ENCODE measurements at regions not wholly inside any gene's neighbourhood (a gene's known extent, or its start where the extent isn't known, plus 50 kb on each side); places are given as distances from the start of the nearest gene placed in this dataset.

DNA sequence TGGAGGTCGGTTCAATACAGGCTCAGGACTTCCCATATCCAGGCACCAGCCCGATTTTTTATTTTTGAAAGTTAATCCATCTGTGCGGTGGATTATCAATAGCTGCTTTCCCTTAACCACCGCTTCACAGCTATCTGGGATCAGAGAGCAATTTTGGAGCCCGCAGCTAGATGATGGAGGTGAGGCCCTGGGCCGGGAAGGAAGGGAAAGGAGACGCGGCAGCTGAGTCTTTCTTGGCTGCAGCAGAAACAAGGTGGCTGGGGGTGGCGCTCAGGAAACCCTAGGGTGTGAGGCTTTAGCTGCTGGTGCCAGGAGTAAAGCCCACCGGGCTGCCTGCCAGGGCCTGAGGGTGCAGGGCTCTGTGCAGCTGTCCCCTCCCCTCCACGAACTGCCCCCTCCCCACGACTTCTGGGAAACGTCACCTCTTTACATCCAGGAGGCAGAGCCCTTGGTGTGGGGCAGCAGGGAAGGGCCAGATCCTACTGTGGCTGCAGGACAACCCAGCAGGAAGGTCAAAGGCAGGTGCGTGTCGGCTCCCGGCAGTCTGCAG is 307.0 kb downstream of the ZNF536 start:
- Mint-ChIP-seq H3K4me1 (no peaks in the 10 kb centered on the region), H3K36me3 (ENCODE audit: low read depth) (no peaks in the 10 kb centered on the region), H3K27ac (no peak overlapping the region), H3K4me3 (no peak overlapping the region), H3K9me3 (no peaks in the 10 kb centered on the region), H3K27me3 (peaks cover 16% of the 10 kb centered on the region)
- no peak for DNase-seq
- no peak for ATAC-seq

DNA sequence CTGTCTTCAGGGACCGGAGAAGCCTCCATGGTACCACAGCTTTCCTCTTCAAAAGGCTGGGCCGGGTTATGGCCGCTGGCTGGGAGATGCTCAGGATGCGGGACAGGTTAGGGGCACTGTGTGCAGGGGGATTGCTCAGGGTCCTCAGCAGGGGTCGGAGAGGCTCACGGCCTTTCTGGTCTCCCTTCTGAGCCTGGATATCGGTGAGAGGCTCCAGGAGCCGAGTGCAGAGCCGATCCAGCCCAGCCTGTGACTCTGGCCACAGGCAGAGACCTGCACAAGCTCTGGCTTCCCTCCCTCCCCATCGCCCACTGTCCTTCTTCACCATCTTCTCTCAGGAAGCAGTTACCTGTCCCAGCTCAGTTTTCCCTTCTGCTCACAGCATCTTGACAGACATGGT is 306.0 kb downstream of the ZNF536 start:
- Mint-ChIP-seq H3K27me3 (peaks cover 8% of the 10 kb centered on the region), H3K27ac (no peak overlapping the region), H3K4me3 (no peak overlapping the region), H3K9me3 (no peaks in the 10 kb centered on the region), H3K36me3 (ENCODE audit: low read depth) (no peaks in the 10 kb centered on the region), H3K4me1 (no peaks in the 10 kb centered on the region)
- DNase-seq = no peak
- ATAC-seq = no peak

DNA sequence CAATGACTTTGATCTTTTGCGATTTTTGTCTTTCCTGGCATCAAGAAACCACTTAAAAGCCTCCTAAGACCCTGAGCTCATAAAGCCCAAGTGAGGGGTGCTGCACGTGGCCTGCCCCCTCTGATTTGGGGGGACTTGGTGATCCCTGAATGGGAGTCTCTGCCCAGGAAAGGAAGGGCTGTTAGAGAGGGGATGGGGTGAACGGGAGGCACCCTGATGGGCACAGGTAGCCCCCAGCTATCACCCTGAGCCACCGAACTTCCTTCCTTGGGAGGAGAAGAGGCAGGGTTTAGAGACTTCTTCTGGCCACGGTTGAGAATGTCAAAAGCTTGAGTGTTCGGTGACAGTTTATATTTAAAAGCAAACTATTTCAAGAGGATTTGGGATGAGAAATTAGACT is 305.5 kb downstream of the ZNF536 start:
- Mint-ChIP-seq H3K36me3 (ENCODE audit: low read depth) (no peaks in the 10 kb centered on the region), H3K27ac (no peak overlapping the region), H3K9me3 (no peaks in the 10 kb centered on the region), H3K4me3 (no peak overlapping the region), H3K4me1 (no peaks in the 10 kb centered on the region), H3K27me3 (peaks cover 6% of the 10 kb centered on the region)
- DNase-seq (no peak), ATAC-seq (no peak)

DNA sequence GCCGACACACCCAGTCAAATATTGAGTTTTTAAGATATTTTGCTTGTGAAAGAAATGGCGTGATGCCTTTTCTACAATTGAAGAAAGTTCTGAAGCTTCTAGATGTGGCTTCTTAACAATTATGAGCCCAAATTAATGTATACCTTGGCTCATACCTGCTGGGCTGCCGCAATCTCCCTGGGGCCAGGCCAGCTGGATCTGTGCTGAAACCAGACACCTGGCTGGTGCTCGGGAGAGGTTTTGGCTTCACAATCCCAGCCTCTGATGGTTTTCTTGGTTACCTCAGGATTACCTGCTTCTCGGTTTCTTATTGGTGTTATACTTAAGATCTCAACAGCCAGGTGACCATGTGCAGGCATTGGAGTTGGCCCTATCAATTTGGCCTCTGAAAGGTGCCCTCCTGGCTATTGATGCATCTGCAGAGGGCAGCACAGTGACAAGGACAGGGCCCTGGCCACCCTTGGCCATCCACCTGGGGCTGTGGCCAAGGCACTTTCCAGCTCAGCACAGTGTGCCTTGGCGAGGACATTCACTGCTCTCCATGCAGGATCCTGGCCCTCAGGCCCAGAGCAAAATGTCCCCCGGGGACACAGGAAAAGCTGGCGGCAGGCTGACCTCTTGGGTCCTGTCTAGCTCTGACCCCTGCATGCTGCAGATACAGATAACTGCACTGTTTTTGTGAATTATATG is 305.0 kb downstream of the ZNF536 start:
- Mint-ChIP-seq H3K36me3 (ENCODE audit: low read depth) (no peaks in the 10 kb centered on the region), H3K4me3 (no peak overlapping the region)

DNA sequence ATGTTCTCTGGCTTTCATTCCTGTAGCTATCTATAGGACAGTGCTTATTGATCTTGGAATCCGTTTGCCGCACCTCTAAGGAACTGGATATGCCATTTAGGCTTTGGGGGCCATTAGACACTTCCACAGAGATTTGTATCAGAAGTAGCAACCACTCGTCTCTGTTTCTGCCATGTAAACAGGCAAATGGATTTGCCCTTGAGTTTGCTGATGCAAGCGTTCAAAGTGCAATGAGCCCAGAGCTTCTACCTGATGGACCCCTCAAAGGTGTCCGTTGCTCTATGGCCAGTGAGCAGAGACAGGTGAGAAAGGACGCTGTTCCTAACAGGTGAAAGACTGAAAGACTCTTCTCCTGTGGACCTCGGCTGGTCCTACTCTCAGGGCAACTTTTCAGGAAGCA is 302.9 kb downstream of the ZNF536 start:
- DNase-seq = no peak
- Mint-ChIP-seq H3K27ac (no peak overlapping the region), H3K27me3 (no peaks in the 10 kb centered on the region), H3K4me1 (no peaks in the 10 kb centered on the region), H3K9me3 (no peaks in the 10 kb centered on the region), H3K4me3 (no peak overlapping the region), H3K36me3 (ENCODE audit: low read depth) (no peaks in the 10 kb centered on the region)
- no peak for ATAC-seq

More for the DNA sequence above, 305.0 kb downstream of the ZNF536 start:
- Mint-ChIP-seq H3K9me3 (no peaks in the 10 kb centered on the region), H3K27ac (no peak overlapping the region), H3K27me3 (peaks cover 4% of the 10 kb centered on the region), H3K4me1 (no peaks in the 10 kb centered on the region)
- no peak for ATAC-seq
- DNase-seq = no peak

DNA sequence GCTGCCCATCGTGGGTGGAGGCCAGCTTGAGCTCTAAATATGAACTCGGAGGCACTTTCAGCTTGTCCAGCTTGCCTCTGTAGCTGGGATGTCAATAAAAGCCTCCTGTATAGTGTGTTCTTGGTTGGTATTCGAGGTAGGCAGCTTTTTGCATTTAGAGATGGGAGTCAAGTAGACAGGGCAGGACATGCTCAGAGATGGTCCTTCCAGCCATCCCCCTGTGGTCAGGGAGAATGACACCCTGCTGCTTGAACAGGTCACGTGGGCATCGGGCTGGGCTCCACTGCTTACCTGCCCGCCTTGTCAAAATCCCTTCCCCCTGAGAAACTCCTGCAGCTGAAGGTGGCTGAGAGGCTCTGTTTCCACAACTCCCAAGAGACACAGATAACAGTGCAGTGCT is 302.5 kb downstream of the ZNF536 start:
- Mint-ChIP-seq H3K27me3 (no peaks in the 10 kb centered on the region), H3K36me3 (ENCODE audit: low read depth) (no peaks in the 10 kb centered on the region), H3K4me1 (no peaks in the 10 kb centered on the region), H3K27ac (no peak overlapping the region), H3K4me3 (no peak overlapping the region), H3K9me3 (no peaks in the 10 kb centered on the region)
- ATAC-seq = no peak
- DNase-seq = no peak

DNA sequence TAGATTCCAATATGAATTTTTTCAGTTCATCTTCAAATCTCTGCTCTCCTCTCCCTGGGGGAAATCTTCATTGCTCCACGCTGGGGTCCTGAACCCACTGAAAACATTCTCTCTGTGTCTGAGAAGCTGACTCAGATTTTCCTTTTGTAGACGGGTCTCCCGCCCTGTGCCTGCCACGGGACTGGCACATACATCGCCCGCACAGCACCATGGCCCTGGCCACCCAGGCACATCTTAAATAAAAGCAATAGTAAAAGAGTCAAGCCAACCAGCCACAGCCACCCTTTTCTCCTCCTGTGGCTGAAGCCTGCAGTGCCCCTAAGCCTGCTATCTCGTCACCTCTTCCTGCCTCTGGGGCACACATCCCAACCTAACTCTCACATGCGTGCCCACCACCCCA is 301.2 kb downstream of the ZNF536 start:
- no peak overlapping the region for H3K27ac Mint-ChIP-seq
- peaks cover 2% of the 10 kb centered on the region for H3K27me3 Mint-ChIP-seq
- ATAC-seq (no peak), DNase-seq (no peak)
- no peak overlapping the region for H3K4me3 Mint-ChIP-seq
- no peaks in the 10 kb centered on the region for H3K4me1 Mint-ChIP-seq
- no peaks in the 10 kb centered on the region for H3K36me3 Mint-ChIP-seq (ENCODE audit: low read depth)
- H3K9me3 Mint-ChIP-seq = no peaks in the 10 kb centered on the region

DNA sequence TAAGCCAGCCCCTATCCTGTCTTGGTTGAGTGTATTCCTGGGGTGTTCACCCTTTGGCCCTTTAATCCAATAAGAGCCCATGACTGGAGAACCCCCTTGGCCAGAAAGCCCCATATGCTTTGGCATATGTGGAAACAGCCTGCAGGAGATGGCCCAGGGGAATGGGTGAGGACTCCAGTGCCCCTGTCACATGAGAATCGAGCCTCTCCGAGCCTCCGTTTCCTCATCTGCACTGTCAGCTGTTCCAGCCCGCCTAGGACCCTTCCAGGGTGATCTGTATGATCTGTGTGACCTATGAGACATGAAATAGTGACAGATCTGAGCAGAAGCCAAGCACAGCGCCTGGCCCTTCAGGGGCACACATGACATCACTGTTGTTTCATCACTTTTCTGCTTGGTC is 300.7 kb downstream of the ZNF536 start:
- H3K36me3 Mint-ChIP-seq (ENCODE audit: low read depth) = no peaks in the 10 kb centered on the region
- H3K9me3 Mint-ChIP-seq = no peaks in the 10 kb centered on the region
- H3K27me3 Mint-ChIP-seq = peaks cover 2% of the 10 kb centered on the region
- ATAC-seq (no peak), DNase-seq (no peak)
- no peaks in the 10 kb centered on the region for H3K4me1 Mint-ChIP-seq
- no peak overlapping the region for H3K4me3 Mint-ChIP-seq
- no peak overlapping the region for H3K27ac Mint-ChIP-seq

DNA sequence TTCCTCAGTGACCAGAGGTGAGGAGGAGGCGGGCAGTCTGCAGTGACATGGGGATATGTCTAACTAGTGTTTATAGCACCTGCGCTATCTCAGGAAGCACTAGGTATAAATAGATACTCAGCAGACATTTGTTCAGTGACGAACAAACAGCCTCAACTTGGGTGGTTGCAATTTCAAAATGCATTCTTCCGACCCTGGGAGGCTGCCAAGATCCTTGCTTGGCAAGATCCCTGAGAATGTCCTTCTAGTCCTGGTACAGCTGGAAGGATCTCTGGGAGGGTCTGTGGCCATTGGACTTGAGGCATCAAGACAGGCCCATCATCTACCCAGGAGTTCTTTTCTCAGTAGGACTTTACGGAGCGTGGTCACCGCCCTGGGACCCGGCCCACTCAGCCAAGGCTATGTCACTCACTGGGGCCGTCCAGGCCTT is 299.5 kb downstream of the ZNF536 start:
- Mint-ChIP-seq H3K9me3 (no peaks in the 10 kb centered on the region), H3K4me3 (no peak overlapping the region), H3K27ac (no peak overlapping the region), H3K27me3 (peaks cover 2% of the 10 kb centered on the region), H3K36me3 (ENCODE audit: low read depth) (no peaks in the 10 kb centered on the region), H3K4me1 (no peaks in the 10 kb centered on the region)
- DNase-seq = no peak
- no peak for ATAC-seq

DNA sequence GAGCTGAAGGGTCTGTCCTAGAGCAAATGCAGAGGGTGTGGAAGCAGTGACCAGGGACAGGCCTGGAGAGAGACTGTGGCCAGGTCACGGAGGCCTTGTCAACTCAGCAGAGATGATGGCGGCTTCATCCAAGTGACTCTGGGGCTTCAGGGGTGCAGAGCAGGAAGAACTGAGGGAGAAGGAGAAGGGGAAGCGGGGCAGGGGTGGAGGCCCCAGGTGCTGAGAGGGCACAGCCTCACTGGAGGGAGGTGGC is 299.1 kb downstream of the ZNF536 start:
- Mint-ChIP-seq H3K4me1 (no peaks in the 10 kb centered on the region), H3K36me3 (ENCODE audit: low read depth) (no peaks in the 10 kb centered on the region)

DNA sequence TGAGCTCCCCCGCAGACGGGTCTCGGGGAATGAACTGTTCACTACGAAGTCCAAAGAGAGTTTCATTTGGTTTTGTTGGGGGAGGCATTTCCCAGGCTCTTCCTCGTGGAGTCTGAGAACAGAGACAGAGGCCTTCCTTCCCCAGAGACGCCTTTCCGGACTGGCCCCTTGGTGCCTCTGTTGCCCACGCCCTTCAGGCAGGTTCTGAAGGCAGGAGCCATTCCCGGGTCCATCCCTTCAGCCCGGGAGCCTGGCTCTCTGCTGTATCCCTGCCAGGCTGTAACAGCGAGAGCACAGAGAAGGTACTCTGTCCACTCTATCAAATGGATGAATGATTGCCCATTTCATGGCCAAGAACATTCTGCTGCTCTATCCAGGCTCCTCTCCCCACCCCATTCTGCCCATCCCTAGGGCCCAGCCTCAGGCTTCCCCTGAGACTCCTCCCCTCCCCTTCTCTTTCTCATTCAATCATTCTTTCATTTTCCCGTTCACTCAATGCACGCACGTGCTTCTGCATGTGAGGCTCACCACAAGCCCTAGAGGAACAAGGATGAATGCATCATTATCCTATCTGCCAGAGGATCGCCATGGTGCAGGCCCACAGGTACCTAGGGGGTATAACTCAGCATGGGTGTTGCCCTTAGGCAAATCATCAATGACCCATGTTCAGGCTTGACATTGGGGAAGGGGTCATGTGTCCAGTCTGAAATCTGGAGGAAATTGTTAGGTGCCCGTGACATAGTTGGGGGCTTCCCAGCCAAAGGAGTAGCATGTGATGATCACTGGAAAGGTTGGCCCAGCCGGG is 298.6 kb downstream of the ZNF536 start:
- peaks cover 4% of the 10 kb centered on the region for H3K27me3 Mint-ChIP-seq

More for the DNA sequence above, 299.1 kb downstream of the ZNF536 start:
- Mint-ChIP-seq H3K27me3 (peaks cover 2% of the 10 kb centered on the region), H3K9me3 (no peaks in the 10 kb centered on the region), H3K4me3 (no peak overlapping the region), H3K27ac (no peak overlapping the region)
- ATAC-seq = no peak
- DNase-seq = no peak

DNA sequence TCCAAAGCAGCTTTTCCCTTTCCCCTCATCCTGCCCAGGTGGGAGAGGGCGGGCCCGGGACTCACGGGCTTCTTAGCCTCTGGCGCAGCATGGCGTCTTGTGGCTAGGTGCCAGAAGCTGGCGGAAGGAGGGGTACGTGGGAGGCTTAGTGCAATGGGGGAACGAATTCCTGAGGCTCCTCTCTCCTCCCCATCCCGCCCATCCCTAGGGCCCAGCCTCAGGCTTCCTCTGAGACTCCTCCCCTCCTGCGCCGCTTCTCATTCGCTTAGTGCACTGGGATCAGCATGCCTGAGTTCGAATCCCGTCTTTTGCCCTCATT is 297.8 kb downstream of the ZNF536 start:
- H3K27me3 Mint-ChIP-seq = peaks cover 4% of the 10 kb centered on the region
- no peaks in the 10 kb centered on the region for H3K9me3 Mint-ChIP-seq
- H3K4me3 Mint-ChIP-seq = no peak overlapping the region
- no peaks in the 10 kb centered on the region for H3K36me3 Mint-ChIP-seq (ENCODE audit: low read depth)
- DNase-seq (no peak), ATAC-seq (no peak)
- no peaks in the 10 kb centered on the region for H3K4me1 Mint-ChIP-seq
- no peak overlapping the region for H3K27ac Mint-ChIP-seq

More for the DNA sequence above, 298.6 kb downstream of the ZNF536 start:
- Mint-ChIP-seq H3K36me3 (ENCODE audit: low read depth) (no peaks in the 10 kb centered on the region), H3K27ac (no peak overlapping the region), H3K4me1 (no peaks in the 10 kb centered on the region), H3K9me3 (no peaks in the 10 kb centered on the region), H3K4me3 (no peak overlapping the region)
- DNase-seq (no peak), ATAC-seq (no peak)

DNA sequence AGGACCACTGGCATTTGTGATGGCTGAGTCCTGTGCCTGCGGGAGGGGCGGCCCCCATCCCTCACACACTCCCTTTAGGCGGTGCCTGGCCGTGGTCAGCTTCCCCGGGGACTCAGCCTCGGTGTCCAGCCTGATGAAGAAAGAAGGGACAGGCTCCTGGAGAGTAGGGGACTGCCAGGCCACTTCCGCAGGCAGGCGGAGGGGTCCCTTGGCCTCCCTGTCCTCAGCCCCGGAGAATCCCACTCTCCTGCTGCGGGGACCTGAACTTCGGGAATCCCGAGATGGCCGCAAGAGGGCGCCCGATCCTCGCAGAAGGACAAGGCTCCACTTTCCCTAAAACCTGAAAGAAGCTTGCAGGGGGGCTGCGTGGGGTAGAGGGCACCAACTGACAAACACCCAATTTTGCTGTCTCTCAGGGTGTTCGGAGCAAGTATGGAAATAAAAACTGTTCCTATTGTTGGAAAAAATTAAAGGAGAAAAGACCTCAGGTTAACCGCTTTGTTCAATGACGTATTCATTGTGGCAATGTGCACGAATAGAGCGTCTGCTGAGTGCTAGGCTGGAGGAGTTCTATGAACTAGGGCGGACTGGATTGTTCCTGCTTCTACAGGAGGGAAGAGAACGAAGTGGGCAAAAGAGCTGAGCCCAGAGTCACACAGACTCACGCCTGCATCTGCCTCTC is 297.3 kb downstream of the ZNF536 start:
- Mint-ChIP-seq H3K4me3 (no peak overlapping the region), H3K27ac (no peak overlapping the region), H3K27me3 (peaks cover 4% of the 10 kb centered on the region), H3K4me1 (no peaks in the 10 kb centered on the region), H3K36me3 (ENCODE audit: low read depth) (no peaks in the 10 kb centered on the region), H3K9me3 (no peaks in the 10 kb centered on the region)
- peak; percentile 67 for DNase-seq
- no peak for ATAC-seq

DNA sequence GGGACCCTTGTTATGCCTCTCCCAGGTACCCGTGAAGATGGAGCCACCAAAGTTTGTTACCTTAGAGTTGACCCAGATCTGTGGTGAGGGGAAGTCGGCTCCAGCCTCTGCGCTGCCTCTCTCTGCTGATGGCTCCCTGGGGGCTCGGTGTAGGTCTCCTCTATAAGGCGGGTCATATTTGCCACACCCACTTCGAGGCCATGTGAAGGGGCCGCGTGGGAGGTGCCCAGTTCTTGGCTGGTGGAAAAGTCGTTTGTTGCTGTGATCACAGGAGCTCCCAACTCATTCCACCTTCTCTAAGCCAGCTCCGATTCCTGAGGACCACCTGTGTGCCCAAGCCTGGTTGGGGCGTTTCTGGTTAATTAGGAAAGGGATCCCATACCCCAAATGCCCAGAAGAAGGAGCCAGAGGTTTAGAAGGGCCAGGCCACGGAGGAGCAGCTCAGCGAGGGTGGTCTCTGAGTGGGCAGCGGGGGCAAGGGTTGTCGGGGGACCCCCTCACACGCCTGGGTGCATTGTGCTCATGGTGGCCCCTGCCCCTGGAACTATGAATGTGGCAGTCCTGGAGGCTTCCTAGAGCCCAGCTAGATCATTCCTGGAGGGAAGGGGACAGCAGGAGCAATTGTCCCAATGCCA is 296.5 kb downstream of the ZNF536 start:
- no peaks in the 10 kb centered on the region for H3K9me3 Mint-ChIP-seq
- no peaks in the 10 kb centered on the region for H3K36me3 Mint-ChIP-seq (ENCODE audit: low read depth)
- H3K27ac Mint-ChIP-seq = no peak overlapping the region
- ATAC-seq = no peak
- peaks cover 6% of the 10 kb centered on the region for H3K27me3 Mint-ChIP-seq
- no peak for DNase-seq
- H3K4me1 Mint-ChIP-seq = no peaks in the 10 kb centered on the region
- H3K4me3 Mint-ChIP-seq = no peak overlapping the region

DNA sequence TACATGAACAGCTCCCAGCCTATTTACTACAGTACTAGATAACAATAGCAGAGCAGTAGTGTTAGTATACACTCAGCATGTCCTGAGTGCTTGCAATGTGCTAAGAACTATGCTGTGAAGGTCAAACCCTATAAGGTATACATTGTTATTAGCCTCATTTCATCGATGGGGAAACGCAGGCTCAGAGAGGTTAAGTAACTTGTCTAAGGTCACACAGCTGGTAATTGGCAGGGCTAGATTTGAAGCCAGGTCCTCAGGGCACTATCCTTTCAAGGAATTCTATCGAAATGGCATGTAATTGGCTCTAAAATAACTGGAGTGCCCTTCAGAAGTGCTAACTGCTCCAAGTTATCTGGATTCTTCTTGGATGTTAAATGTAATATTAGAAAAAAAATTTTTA is 295.6 kb downstream of the ZNF536 start:
- Mint-ChIP-seq H3K4me1 (no peaks in the 10 kb centered on the region), H3K27me3 (peaks cover 6% of the 10 kb centered on the region), H3K27ac (no peak overlapping the region), H3K4me3 (no peak overlapping the region), H3K36me3 (ENCODE audit: low read depth) (no peaks in the 10 kb centered on the region), H3K9me3 (no peaks in the 10 kb centered on the region)
- DNase-seq = no peak
- no peak for ATAC-seq
